Neural progenitor cell (in vitro differentiated cells): ENCODE measurements at regions not wholly inside any gene's neighbourhood (a gene's known extent, or its start where the extent isn't known, plus 50 kb on each side); places are given as distances from the start of the nearest gene placed in this dataset.

Source experiments
- DNase-seq: peaks from one replicate; pipeline ENCODE4 v3.0.0-alpha.2; 2016; ENCODE audit warnings: low spot score
- H2AFZ ChIP-seq: fragments of 200-600 bp; sonication (generic); replicated peaks from 2 replicates; pipeline ENCODE4 v1.6.1; 2016; ENCODE audit warnings: antibody characterized with exemption
- H3F3A ChIP-seq: fragments of 200-600 bp; sonication (generic); 2 replicates; pipeline ENCODE4 v1.6.1; 2016; ENCODE audit warnings: antibody characterized with exemption, low read depth
- H3K27ac ChIP-seq: fragments of 200-600 bp; sonication (generic); 2 replicates; pipeline ENCODE4 v1.5.1; 2016; ENCODE audit warnings: mild to moderate bottlenecking
- H3K27me3 ChIP-seq: fragments of 200-600 bp; sonication (generic); 2 replicates; pipeline ENCODE4 v1.6.1; 2016; ENCODE audit warnings: mild to moderate bottlenecking, moderate library complexity
- H3K36me3 ChIP-seq: fragments of 200-600 bp; sonication (generic); 2 replicates; pipeline ENCODE4 v1.5.1; 2016
- H3K4me1 ChIP-seq: fragments of 200-600 bp; sonication (generic); 2 replicates; pipeline ENCODE4 v1.6.1; 2016; ENCODE audit warnings: mixed run types
- H3K4me2 ChIP-seq: fragments of 200-600 bp; sonication (generic); 2 replicates; pipeline ENCODE4 v1.6.1; 2016
- H3K4me3 ChIP-seq: fragments of 200-600 bp; sonication (generic); 2 replicates; pipeline ENCODE4 v1.5.1; 2016
- H3K79me2 ChIP-seq: fragments of 200-600 bp; sonication (generic); 2 replicates; pipeline ENCODE4 v1.6.1; 2016; ENCODE audit warnings: low read depth
- H3K9ac ChIP-seq: fragments of 200-600 bp; sonication (generic); 2 replicates; pipeline ENCODE4 v1.6.1; 2016
- H3K9me3 ChIP-seq: fragments of 200-600 bp; sonication (generic); 2 replicates; pipeline ENCODE4 v1.5.1; 2016; ENCODE audit warnings: low read depth
- H4K20me1 ChIP-seq: fragments of 200-600 bp; sonication (generic); 2 replicates; pipeline ENCODE4 v1.6.1; 2016; ENCODE audit warnings: low read depth
- H3K27ac Mint-ChIP-seq: 3 replicates; pipeline ENCODE4 v1.8.0; 2021; ENCODE audit warnings: mixed read lengths
- H3K27me3 Mint-ChIP-seq: 2 replicates; pipeline ENCODE4 v1.8.0; 2022; ENCODE audit warnings: low read depth, mild to moderate bottlenecking, inconsistent platforms, moderate library complexity, mixed read lengths; ENCODE audit not compliant: insufficient read depth
- H3K36me3 Mint-ChIP-seq: 3 replicates; pipeline ENCODE4 v1.8.0; 2021; ENCODE audit warnings: mixed read lengths
- H3K4me1 Mint-ChIP-seq: 3 replicates; pipeline ENCODE4 v1.8.0; 2021; ENCODE audit warnings: mixed read lengths
- H3K4me3 Mint-ChIP-seq: 3 replicates; pipeline ENCODE4 v1.8.0; 2021; ENCODE audit warnings: mild to moderate bottlenecking, moderate library complexity, mixed read lengths
- H3K9me3 Mint-ChIP-seq: 3 replicates; pipeline ENCODE4 v1.8.0; 2020; ENCODE audit warnings: mixed read lengths
- EZH2 ChIP-seq: fragments of 200-600 bp; sonication (generic); IDR thresholded peaks from 2 replicates; pipeline ENCODE4 v1.6.1; 2017; ENCODE audit warnings: antibody characterized with exemption, mild to moderate bottlenecking, moderate library complexity
- EZH2phosphoT487 ChIP-seq: fragments of 200-600 bp; sonication (generic); IDR thresholded peaks from 2 replicates; pipeline ENCODE4 v1.6.1; 2017; ENCODE audit warnings: antibody characterized with exemption
- TF ChIP-seq, protein P1 (sequence below): fragments of 200-600 bp; sonication (generic); IDR thresholded peaks from 2 replicates; pipeline ENCODE4 v1.5.1; 2017; ENCODE audit warnings: antibody characterized with exemption, mild to moderate bottlenecking

DNA sequence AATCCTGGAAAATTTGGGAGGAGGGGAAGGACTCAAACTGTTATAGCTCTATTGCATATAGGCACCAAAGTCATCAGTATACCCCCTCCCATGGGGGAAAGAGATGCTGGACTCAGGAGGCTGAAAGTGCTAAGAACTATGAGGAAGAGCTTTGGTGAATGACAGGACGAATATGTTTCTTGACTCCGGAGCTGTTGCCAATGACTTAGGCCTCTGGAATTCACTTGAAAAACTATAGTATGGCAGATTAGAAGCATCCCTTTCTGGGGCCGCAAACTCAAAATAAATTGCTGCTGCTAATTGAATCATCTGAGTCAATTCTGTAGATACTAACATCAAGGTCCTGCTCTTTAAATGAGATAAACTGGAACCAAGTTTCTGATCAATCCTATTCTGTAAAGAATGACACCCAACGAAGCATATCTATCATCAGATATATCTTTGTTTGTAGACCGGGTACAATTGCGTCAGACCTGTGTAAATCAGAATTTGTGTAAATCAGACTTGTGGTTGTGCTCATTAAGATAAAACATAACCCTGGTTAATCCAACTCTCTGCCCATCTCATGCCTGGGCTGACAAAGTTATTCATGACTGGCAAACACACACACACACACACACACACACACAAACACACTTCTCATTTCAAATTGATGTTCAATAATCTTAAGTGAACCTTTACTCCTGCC lies 1793.8 kb upstream of the PCDH20 start:
- Histone ChIP-seq H3K36me3 (no peaks in the 10 kb centered on the region), H3F3A (no peaks in the 10 kb centered on the region), H4K20me1 (no peaks in the 10 kb centered on the region), H3K4me3 (no peak overlapping the region), H3K9me3 (no peaks in the 10 kb centered on the region), H3K9ac (no peak overlapping the region), H2AFZ (no peak overlapping the region), H3K4me1 (no peaks in the 10 kb centered on the region), H3K27ac (no peak overlapping the region), H3K27me3 (no peaks in the 10 kb centered on the region), H3K4me2 (no peak overlapping the region), H3K79me2 (no peaks in the 10 kb centered on the region)
- no peak for DNase-seq
- Mint-ChIP-seq H3K4me3 (no peak overlapping the region), H3K36me3 (no peaks in the 10 kb centered on the region), H3K27ac (no peak overlapping the region), H3K4me1 (no peaks in the 10 kb centered on the region), H3K27me3 (no peaks in the 10 kb centered on the region), H3K9me3 (no peaks in the 10 kb centered on the region)
- TF ChIP-seq EZH2, result no peak
- TF ChIP-seq EZH2phosphoT487, result no peak
- TF ChIP-seq, protein P1, sequence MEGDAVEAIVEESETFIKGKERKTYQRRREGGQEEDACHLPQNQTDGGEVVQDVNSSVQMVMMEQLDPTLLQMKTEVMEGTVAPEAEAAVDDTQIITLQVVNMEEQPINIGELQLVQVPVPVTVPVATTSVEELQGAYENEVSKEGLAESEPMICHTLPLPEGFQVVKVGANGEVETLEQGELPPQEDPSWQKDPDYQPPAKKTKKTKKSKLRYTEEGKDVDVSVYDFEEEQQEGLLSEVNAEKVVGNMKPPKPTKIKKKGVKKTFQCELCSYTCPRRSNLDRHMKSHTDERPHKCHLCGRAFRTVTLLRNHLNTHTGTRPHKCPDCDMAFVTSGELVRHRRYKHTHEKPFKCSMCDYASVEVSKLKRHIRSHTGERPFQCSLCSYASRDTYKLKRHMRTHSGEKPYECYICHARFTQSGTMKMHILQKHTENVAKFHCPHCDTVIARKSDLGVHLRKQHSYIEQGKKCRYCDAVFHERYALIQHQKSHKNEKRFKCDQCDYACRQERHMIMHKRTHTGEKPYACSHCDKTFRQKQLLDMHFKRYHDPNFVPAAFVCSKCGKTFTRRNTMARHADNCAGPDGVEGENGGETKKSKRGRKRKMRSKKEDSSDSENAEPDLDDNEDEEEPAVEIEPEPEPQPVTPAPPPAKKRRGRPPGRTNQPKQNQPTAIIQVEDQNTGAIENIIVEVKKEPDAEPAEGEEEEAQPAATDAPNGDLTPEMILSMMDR, result no peak

DNA sequence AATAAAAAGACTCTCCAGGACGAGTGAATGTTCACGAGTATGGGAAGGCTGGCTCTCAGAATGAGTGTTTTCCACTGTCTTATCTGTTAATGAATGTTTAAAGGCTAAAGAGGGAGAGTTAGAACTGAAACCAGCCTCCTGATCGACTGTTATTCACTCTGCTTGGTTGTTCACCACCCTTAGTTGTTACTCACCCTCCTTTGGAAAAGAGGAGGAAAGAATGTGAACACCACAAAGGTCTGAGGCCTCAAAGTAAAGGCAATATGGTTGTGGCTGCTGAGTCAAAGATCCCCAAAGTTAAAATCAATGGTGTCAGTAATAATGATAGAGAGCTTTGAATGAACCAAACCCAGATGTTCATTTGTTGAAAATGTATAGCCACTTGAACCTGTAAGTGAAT lies 1793.2 kb upstream of the PCDH20 start:
- Histone ChIP-seq H3K4me1 (no peaks in the 10 kb centered on the region), H3K4me2 (no peak overlapping the region), H3K27ac (no peak overlapping the region), H3F3A (no peaks in the 10 kb centered on the region), H3K36me3 (no peaks in the 10 kb centered on the region), H3K9me3 (no peaks in the 10 kb centered on the region), H4K20me1 (no peaks in the 10 kb centered on the region), H2AFZ (peak overlapping the region; percentile 23), H3K79me2 (no peaks in the 10 kb centered on the region), H3K4me3 (no peak overlapping the region), H3K27me3 (no peaks in the 10 kb centered on the region), H3K9ac (no peak overlapping the region)
- Mint-ChIP-seq H3K27me3 (no peaks in the 10 kb centered on the region), H3K4me3 (no peak overlapping the region), H3K4me1 (no peaks in the 10 kb centered on the region), H3K9me3 (no peaks in the 10 kb centered on the region), H3K36me3 (no peaks in the 10 kb centered on the region), H3K27ac (no peak overlapping the region)
- no peak for DNase-seq
- TF ChIP-seq, protein P1, result no peak
- TF ChIP-seq EZH2 (no peak), EZH2phosphoT487 (no peak)

DNA sequence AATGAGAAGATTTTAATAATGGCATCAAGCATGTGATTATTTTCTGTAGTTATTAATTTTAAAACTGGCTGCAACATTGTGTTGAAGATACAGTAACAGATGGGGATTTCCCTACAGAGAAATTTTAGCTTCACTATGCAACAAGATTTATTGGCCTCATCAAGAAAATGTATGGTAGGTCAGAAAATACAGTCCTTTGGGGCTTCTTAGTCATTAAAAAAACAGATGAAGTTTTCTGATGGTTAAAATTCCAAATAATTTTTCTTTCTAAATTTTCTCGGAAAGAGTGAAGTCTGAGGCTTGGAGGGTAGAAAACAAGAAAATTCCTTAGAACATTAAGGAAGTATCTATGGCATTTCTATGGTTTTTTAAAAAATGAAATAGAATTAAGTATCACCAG lies 1790.8 kb upstream of the PCDH20 start:
- no peaks in the 10 kb centered on the region for H3K36me3 ChIP-seq
- Mint-ChIP-seq H3K4me3 (no peak overlapping the region), H3K27ac (no peak overlapping the region), H3K27me3 (no peaks in the 10 kb centered on the region), H3K4me1 (no peaks in the 10 kb centered on the region), H3K36me3 (no peaks in the 10 kb centered on the region), H3K9me3 (no peaks in the 10 kb centered on the region)
- no peaks in the 10 kb centered on the region for H3F3A ChIP-seq
- H3K4me1 ChIP-seq, result no peaks in the 10 kb centered on the region
- H3K9ac ChIP-seq, result no peak overlapping the region
- TF ChIP-seq EZH2phosphoT487 (no peak), EZH2 (no peak)
- TF ChIP-seq, protein P1, result no peak
- no peak overlapping the region for H3K4me3 ChIP-seq
- DNase-seq, result no peak
- no peaks in the 10 kb centered on the region for H3K79me2 ChIP-seq
- H3K9me3 ChIP-seq, result no peaks in the 10 kb centered on the region
- no peak overlapping the region for H2AFZ ChIP-seq
- no peak overlapping the region for H3K27ac ChIP-seq
- no peaks in the 10 kb centered on the region for H4K20me1 ChIP-seq
- H3K27me3 ChIP-seq, result no peaks in the 10 kb centered on the region
- no peak overlapping the region for H3K4me2 ChIP-seq
